ENCODE measurements at regions not wholly inside any gene's neighbourhood (a gene's known extent, or its start where the extent isn't known, plus 50 kb on each side); places are given as distances from the start of the nearest gene placed in this dataset.
"Not testable (repeated sequence)": the region's sequence is repeated elsewhere in the genome, so short reads cannot be mapped to it uniquely, and the experiment has no call there.

DNA sequence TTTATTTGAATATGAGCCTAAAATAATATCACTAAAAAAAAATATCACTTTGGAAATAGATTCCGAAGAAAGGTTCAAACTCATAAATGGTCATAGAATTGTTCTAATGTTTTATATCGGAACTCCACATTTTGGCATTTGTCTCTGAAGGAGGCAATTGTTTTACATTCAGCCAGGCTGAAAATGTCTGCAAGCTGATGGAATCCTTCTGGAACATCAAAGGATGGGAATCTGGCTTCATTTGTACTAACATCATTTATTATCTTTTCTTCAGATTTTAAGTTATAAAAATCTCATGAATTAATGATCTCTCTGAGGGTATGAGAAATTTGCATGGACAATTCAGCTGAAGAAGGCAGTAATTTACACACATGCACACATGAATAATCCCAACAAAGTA, 251.4 kb upstream of the RGMA start:
- no peak for DNase-seq

DNA sequence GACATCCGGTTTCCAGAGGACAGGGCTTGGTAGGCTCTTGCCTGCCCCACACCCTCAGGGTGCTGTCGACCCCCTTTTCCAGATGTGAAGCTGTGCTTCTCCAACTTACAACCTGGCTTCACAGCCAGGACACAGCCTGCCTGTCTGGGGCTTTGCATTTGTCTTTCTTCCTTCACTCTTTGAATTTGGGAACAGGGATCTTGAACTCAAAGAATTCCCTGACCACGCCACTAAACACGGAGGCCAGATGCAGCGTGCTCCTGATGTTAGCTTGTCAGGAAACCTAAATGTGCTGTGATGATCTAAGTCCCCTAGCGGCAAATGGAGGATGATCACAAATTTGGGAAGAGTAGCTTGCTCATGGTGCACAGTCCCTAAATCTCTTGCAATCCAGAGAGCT, 244.8 kb upstream of the RGMA start:
- no peak for DNase-seq

DNA sequence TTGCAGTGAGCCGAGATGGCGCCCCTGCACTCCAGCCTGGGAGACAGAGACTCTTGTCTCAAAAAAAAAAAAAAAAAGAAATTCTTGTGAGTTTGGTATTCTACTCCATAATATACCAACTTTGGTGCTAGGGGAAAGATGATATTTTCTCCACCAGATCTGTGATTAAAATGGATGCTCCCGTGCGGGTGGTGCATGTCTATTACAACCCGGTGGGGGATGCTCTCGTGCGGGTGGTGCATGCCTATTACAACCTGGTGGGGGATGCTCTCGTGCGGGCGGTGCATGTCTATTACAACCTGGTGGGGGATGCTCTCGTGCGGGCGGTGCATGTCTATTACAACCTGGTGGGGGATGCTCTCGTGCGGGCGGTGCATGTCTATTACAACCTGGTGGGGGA, 244.1 kb upstream of the RGMA start:
- DNase-seq = not testable (repeated sequence)

DNA sequence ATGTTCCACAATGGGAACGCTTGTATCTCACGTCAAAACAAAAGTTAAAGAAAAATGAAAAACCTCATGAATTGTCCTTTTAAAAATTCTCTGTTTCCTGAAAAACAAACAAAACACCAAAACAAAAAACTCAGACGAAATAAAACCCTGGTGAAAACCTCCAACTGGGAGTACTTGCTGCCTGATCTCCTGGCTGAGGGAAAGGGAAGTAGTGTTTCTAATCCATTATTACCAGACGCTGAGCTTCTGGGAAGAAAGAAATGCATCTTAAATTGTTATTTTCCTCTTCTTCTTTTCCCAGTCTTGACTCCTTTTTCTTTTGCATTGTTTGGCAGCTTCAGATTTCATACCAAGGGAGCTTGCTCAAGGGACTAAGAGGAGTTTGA, 243.2 kb upstream of the RGMA start:
- DNase-seq = no peak

DNA sequence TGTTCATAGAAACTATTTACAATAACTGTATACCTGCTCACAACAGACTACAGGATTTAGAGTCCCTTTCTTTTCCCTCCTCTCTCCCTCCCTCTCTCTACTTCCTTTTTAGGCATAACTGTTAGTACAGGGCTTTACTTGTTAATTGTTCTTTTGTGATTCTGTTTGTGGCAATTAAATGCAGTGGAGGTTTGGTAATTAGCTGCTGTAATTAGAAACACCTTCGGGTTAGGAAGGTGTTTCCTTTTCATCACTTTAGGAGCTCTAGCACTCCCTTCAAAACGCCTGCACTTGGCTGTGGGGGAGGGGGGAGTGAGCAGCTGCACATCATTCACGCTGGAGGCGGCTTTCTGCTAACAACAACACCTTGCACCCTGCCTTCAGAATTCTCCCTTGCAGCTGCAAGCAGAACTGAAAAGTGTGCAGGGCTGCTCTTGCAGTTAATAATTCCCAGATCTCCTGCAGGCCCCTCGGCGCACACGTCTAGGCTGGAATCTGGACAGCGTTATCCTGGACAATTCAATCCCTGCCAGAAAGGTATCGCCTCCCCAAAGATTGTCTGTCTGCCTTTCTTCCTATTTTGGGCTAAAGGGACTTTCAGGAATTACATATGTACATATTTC, 242.6 kb upstream of the RGMA start:
- DNase-seq = no peak

DNA sequence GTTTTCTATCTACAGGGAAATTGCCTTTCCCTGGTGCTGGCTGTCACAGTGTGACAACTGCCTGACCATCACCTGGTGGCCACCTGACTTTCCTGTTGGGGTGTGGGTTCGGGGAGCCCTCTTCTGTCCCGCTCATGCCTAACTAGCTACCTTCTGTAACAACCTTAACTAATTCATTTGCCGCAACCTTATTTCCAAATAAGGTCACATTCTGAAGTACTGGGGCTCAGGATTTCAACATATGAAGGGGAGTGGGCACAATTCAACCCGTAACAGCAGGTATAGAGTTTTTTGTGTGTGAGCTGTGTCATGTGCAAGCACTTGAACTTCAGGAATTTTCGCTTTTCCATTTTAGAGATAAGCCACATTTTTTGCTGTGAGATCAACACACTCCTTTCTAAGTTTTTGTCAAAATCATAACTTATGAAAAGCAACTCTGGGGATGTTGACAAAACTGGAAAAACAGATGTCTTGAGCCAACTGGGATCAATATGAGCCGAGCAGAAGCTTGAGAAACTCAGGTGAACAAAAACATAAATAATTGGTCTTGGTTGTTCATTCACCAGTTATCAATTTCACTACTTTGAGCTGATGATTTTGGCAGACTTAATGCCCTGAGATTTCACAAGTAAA, 242.0 kb upstream of the RGMA start:
- DNase-seq = no peak

DNA sequence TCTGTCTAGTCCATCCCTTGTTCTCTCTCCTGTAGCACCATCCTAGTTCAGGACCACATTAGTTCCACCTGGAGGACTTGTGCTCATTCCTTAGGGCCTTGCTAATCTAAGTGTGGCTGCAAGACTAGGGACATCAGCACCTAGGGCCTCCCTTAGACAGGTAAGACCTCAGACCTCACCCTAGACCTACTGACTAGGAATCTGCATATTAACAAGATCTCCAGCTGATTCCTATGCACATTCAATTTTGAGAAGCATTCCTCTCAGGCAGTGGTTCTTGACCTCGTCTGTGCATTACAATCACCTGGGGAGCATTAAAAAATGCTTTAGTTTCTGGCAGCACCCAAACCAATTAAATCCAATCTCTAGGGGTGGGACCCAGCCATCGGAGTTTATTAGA, 238.4 kb upstream of the RGMA start:
- DNase-seq = no peak

DNA sequence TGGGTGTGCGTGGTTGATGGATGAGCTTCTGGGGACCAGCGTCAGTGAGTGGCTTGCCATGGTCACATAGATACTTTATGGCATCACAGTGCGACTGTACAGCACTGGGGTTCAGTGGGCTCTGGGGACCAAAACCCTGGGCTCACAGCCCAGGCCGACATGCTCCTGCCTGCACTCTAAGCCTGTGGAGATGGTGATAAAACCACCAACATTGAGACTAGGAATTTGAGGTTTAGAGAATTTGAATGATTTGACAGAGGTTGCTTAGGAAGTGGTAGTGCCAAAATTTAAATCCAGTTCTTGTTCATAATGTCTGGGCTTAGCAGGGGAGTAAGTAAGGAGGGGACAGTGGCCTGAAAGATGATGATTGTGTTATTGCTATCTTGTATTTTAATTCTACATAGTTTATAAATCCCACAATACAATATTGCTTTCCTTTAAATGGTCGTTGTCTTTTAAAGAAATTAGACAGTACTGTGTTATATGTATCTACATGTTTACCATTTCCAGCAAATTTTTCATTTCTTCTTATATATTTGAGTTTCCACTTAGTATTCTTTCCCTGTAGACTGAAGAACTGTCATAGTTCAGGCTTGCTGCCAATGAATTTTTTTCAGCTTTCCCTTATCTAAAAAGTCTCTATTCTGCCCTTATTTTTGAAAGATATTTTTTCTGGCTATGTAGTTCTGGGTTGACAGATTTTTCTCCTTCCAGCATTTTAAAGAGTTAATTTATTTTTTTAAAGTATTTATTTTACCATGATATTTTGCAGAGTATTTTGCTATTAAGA, 235.4 kb upstream of the RGMA start:
- no peak for DNase-seq

DNA sequence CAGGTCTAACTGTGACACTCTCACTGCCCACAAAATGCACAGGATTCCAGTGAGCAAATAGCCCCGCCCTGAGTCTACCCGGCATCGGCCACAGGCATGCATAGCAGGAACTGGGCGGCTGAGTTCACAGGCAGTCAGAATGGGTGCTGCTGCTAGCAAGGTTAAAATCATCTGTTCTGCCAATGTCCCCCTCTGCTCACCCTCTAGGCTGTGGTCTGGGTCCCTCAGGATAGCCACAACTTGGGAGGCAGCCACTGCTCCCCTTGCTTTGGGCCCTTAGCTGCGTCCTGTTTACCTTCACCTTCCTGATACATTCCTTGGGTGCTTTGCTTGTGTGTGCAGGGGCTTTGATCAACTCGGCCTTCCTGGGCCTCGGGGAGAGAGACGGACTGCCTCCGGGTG, 232.9 kb upstream of the RGMA start:
- DNase-seq = no peak

DNA sequence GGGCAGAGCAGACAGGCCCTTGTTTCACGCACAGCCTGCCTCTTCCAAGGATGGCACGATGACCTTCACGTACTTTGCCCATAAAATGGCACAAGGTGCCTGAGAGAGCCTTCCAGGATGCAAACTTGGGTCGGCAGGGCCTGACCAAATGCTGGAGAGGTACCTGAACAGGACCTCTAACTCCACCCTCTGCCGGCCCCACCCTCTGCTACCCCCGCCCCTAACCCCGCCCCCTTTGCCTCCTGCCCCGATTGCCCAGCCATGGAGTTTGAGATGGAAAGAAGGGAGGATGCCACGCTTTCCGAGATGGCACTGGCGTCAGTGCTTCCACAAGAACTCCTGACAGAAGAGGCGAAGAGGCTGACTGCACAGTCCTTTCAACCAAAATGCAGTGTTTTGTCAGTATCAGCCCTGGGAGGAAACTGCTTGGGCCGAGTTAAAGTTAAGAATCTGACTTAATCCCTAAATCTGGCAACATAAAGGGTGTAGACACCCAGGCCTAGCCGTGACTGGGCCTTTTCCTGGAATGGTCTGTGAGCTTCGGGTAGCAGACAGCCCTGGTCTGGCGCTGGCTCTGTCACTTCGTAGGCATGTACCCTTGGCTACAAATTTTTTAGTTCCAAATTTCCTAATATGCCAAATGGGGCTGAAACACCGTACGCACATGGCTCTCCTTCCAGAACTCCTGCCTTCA, 230.3 kb upstream of the RGMA start:
- DNase-seq = no peak

DNA sequence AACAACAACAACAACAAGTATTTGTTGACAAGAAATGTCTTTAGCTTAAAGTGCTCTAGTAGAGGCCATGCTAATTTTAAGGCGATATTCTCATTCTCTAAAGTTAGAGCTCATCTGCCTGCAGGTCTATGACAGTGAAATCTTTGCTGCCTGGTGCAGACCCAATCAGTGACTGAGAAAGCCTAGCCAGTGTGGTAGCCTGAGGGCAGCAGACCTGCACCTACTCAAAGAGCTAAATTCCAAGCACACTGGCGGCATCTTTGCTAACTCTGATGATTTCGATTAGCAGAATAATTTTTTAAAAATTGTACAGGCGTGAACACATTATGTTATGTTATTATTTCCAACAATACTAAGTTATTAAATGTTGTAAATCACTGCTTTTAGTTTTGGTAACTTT, 228.8 kb upstream of the RGMA start:
- DNase-seq = no peak

DNA sequence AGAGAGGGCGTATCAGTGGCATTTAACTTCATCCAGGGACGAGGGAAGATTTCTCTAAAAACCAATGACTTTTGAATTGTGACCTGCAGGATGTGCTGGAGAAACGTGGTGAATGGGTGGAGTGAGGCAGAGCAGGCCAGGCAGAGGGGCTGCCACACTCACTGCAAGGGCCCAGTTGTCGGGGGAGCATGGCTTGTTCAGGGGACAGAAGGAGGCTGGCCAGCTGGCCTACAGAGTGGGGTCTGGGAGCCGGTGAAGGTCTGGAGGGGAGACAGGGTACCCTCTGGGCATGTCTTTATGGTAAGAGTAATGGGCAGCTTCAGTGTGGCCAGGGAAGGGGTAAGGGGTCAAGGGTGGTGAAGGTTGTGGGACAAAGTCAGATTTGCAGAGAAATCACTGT, 225.2 kb upstream of the RGMA start:
- no peak for DNase-seq

DNA sequence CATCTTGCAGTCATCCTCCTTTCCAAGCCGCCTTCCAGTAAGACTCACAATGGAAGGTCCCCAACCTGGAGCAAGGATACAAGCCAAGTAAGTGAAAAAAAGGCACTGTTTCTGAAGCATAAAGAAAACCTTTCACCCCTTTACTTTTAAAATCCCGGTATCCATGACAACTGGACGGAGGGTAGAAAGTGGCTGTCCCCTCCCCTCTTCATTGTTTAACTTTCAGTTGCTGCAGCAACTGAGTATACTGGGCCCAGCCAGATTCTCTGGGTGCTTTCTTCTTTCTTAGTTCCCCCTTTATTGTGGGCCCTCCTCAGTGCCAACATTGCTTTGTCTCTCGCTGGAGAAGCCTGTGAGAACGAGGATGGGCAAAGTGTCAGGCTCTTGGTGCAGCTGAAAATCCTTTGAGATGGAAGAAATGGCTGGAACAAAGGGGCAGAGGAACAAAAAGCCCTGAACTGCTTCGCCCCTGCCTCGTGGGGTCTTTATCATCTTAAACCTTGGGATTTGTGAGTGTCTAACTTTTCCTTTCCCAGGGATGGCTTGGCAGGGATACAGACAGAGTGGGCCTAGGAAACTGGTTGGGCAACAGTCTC, 224.0 kb upstream of the RGMA start:
- no peak for DNase-seq

DNA sequence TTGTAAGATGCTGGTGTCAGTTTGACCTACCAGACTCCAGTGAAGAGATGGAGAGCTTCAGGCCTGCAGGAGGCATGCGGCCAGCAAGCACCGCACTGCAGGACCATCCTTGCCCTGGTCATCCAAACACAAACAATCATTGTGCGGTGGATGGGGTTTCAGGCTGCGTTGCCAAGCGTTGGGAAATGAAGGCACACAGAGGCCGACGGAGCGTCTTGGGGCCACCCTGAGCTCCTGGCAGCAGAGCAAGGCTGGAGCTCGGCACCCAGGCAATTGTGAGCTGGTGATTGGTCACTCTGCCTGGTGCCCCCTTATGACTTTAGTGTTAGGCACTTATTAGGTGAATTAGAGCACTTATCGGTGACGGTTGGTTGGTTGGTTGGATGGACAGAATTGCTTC, 222.6 kb upstream of the RGMA start:
- no peak for DNase-seq

DNA sequence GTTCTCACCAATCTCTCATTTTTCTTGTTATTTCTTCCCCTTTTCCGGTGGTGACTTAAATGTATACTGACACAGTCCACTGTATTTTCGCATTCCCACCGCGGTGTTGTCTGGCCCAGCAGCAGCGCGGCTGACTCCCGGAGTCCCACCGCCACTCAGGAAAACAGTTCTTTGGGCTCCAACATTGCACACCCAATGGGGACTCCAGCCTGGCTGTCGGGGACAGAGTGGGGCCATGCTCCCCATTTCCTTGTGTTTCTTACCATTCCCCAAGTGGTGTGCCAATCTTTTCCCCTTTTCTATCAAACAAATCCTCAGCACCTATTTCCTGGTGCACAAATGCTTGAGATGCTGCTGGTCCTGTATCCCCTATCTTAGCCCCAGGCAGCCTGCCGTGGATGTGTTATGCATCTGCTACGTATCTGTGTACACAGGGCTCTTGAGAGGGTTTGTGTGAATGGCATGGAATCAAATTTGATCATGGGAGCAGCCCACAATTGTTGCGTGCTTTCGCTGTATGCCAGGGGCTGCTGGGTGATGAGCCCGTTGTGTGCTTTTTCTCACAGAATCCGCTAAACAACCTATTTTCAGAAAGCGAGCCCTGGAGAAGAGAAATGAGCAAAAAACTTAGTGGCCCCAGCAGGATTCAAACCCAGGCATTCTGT, 219.1 kb upstream of the RGMA start:
- DNase-seq = no peak

DNA sequence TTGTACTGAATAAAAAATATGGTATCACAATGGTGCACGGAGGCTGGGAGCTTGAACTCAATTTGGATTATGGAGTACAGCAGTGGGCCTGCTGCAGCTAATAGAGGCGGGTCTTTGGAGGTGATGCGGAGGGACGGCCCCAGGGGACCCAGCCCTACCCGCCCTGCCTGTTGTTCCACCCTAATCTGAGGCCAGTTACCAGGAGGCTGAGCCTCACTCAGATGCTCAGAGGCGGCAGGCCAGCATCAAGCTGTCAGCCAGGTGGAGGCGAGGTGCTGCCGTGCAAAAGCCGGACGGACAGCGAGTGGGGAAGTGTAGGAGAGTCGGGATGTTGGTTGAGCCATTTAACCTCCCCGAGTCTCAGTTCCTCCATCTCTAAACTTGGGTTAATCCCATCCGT, 218.5 kb upstream of the RGMA start:
- DNase-seq = no peak

DNA sequence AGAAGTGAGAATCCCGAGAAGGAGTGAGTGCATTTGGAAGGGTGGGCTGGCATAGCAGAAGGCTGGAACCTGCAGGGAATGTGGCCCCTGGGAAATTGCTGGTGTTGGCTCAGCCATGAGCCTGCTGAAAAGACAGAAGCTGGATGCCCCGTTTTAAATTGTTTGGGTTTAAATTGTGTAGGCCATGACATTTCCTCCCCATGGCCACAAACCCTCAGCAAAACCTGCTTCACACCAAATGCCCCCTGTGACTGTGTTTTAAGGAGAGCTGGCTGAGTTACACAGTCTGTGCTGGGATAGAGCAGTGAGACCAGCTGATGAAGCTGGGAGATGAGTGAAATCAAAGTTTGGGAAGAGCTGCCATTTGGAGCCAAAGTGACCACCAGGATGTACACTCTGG, 216.3 kb upstream of the RGMA start:
- DNase-seq = no peak

DNA sequence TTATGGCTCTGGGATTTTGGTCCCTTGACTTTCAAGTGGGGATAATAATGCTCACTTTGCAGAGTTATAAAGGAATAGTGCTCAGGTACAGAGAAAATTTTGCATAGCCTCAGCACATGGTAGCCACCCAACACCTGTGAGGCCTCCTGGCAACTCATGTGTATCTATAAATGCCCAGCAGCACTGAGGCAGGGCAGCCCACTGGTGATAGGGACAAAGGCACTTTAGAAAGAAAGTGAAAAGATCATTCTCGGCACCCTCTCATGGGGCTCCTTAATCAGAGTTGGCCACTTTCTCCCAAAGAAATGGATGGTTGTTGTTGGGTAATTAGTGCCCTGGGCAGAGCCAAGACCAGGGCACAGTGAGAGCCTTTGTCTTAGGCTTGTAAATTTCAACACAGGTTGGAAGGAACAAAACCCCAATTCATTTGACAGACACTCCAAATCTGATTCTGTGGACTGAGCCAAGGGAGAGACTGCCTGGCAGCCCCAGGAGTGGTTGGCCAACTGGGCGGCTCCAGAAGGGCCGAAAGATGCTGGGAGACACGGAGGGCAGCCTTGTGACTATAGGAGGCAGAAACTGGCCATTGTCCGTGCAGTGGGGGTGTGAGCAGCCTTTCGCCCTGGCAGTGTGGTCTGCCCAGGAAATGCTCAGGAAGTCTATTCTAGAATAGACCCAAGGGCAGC, 213.2 kb upstream of the RGMA start:
- no peak for DNase-seq

DNA sequence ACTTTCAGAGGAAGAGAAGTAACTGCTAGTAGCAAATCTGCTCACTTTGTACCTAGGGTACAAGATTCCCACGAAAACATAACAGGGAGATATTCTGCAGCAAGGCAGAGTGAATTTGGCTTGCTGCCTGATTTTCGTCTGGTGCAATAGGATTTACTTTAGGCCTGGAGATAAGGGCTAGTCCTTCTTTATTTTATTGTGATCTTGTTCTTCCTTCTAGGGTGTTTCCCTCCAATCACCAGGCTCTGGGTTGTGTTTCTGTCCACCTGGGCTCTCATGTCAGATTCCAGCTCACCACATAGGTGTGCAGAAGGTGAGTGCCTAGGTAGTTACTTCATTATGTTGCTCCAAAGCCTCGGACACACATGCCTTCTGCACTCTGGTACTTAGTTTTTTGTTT, 211.8 kb upstream of the RGMA start:
- DNase-seq = no peak

DNA sequence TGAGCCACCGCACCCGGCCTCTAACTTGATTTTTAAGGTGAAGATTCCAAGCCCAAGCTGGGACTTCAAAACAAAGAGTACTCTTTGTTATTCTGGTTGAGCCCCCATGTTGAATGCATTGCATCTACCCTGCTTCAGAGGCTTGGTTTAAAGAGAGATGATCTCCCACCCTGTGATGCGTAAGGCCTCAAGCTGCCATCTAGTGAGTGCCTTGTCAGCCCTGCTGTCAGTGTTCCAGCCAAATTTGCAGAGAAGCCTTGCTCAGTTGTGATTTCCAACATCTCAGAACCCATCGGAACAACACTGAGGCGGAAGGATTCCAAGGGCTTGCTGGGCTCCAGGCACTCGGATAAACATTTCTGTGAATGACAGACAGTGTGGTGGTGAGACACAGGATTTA, 210.7 kb upstream of the RGMA start:
- no peak for DNase-seq

DNA sequence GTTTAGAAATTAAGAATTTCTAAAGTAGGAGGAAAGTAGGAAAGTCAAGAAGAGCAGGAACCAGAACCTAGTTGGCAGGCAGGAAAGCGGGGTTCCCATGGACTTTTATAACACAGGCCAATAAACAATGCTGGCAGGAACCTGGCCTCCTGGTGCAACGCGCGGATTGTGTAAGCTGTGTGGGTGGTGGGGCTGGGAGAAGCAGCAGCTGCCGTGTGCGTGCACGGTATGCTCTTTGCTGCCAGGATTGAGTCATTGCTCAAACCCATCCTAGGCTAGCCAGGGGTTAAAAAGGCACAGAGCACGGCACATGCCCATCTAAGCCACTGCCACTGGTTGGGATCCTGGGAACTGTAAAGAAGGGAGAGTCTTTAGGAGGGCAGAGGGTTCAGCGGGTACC, 209.9 kb upstream of the RGMA start:
- DNase-seq = no peak

DNA sequence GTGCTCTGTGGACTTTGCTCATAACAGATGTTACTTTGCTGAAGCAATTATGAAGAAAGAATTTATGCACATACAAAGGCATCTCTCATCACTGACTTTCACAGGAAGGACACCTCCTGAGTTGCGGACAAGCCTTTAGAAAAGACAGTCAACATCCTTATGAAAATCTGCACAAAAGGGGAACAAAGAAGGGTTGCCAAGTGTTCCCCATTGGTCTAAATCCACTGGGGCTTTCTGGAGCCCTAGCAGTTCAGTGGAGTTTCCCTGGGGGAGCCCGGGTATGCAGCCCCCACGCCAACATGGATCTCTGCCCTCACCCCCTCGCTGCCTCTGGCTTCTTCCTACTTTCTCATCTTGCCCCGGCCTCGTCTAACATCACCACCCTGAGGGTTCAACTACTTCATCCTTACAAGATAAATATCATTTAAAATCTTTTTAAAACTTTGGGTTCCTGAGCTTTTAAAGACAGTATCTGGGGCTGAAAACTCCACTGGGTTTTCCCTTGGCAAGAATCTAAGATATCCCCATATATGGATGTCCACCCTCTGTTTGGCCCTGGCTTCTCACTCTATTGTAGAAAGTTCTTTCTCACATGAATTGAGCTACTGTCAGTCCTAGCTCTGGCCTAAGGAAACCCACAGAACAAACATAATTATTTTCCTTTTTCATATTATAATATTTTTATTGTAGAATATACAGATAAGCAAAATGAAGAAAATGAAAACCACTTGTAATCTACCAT, 207.9 kb upstream of the RGMA start:
- DNase-seq = no peak

All from stimulated activated CD8-positive, alpha-beta memory T cell treated with anti-CD3 and anti-CD28 coated beads, Interleukin-4, amount 100 ng/mL, for 48 hours (primary cell).